ENCODE measurements at regions not wholly inside any gene's neighbourhood (a gene's known extent, or its start where the extent isn't known, plus 50 kb on each side); places are given as distances from the start of the nearest gene placed in this dataset.

DNA sequence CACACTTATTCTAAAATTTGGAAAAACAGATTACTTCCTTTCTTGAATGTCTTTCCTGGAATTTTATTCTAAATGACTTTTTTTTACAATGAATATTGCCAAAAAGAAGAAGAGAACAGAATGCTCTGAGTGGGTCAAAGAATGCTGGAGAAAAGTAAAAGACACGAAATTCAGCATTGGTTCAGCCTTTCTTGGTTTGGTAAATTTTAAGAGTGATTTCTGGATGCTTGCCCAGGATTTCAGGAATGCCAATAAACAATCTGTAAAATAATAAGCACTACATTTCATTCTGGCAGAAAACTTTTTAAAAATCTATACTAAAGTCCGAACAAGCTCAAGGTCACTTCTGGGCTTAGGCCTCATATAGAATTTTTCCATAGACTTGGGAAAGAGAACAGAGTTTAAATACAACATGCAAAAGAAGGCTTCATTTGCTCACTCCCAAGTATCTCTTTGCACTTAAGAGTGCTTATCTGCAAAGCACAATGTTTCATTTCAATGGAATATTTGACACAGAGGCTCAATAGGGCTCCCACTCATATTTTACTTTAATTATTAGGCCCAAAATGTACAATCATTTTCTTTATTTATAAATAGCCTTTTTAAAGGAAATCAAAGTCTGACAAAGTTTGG is 359.5 kb upstream of the ANKRD30A start:
- H3K9me3 ChIP-seq (replicated peaks in 1 of 2; ENCODE audit: control insufficient read depth in 1 of 2, insufficient read depth in 1 of 2, low read length in 2 of 2), result no peaks in the 10 kb centered on the region
- no peak overlapping the region for H3K27ac ChIP-seq (ENCODE audit: low read depth in 1 of 2, low read length in 2 of 2)
- no peaks in the 10 kb centered on the region for H3K4me1 ChIP-seq (ENCODE audit: control insufficient read depth in 1 of 2, insufficient read depth in 2 of 2, low read length in 2 of 2)
- no peak overlapping the region for H3K4me3 ChIP-seq (replicated peaks in 1 of 3; ENCODE audit: low read depth in 2 of 3, low read length in 3 of 3)
- no peak for TF ChIP-seq CTCF (IDR thresholded peaks at IDR 0.05)
- no peaks in the 10 kb centered on the region for H3K79me2 ChIP-seq (ENCODE audit: insufficient read depth, low read length)
- intact Hi-C loops (cut with micrococcal nuclease), result no loop called here
- no peaks in the 10 kb centered on the region for H3K27me3 ChIP-seq (ENCODE audit: control insufficient read depth in 2 of 2, insufficient read depth in 2 of 2, low read length in 2 of 2)
- no peaks in the 10 kb centered on the region for H4K20me1 ChIP-seq (ENCODE audit: insufficient read depth, low read length)
- H3K9ac ChIP-seq (ENCODE audit: insufficient read depth, low read length, poor library complexity, severe bottlenecking), result no peak overlapping the region
- Mint-ChIP-seq H3K27ac (no peak overlapping the region), H3K36me3 (no peaks in the 10 kb centered on the region), H3K4me1 (no peaks in the 10 kb centered on the region), H3K4me3 (no peak overlapping the region), H3K27me3 (ENCODE audit: low read depth in 3 of 3) (peaks cover 0 to 1% (median 0%) of the 10 kb centered on the region in 3 donors), H3K9me3 (peaks cover 0 to 8% (median 1%) of the 10 kb centered on the region in 7 donors)
- no peak for DNase-seq
- no peaks in the 10 kb centered on the region for H3K36me3 ChIP-seq (replicated peaks in 1 of 2; ENCODE audit: control insufficient read depth in 1 of 2, insufficient read depth in 2 of 2, low read length in 2 of 2)
- no peak overlapping the region for H2AFZ ChIP-seq (ENCODE audit: insufficient read depth, low read depth, low read length, poor library complexity, severe bottlenecking)
- WGBS (ENCODE audit: insufficient coverage), result no CpG with 5 or more reads among the region's 2 CpGs
- no peak overlapping the region for H3K4me2 ChIP-seq (replicated peaks; ENCODE audit: extremely low read depth, low read length, poor library complexity, severe bottlenecking)

- TF ChIP-seq CTCF (IDR thresholded peaks at IDR 0.05), result no peak
- H3K4me1 ChIP-seq (ENCODE audit: control insufficient read depth in 1 of 2, insufficient read depth in 2 of 2, low read length in 2 of 2), result no peaks in the 10 kb centered on the region
- Mint-ChIP-seq H3K4me1 (no peaks in the 10 kb centered on the region), H3K27ac (no peak overlapping the region), H3K4me3 (no peak overlapping the region), H3K27me3 (ENCODE audit: low read depth in 3 of 3) (peaks cover 0 to 1% (median under 1%) of the 10 kb centered on the region in 3 donors), H3K9me3 (peaks cover 0 to 9% (median 1%) of the 10 kb centered on the region in 7 donors), H3K36me3 (no peaks in the 10 kb centered on the region)
- no peak overlapping the region for H3K4me2 ChIP-seq (replicated peaks; ENCODE audit: extremely low read depth, low read length, poor library complexity, severe bottlenecking)
- intact Hi-C loops (cut with micrococcal nuclease), result no loop called here
- no peak overlapping the region for H2AFZ ChIP-seq (ENCODE audit: insufficient read depth, low read depth, low read length, poor library complexity, severe bottlenecking)
- H3K79me2 ChIP-seq (ENCODE audit: insufficient read depth, low read length), result no peaks in the 10 kb centered on the region
- no peak overlapping the region for H3K9ac ChIP-seq (ENCODE audit: insufficient read depth, low read length, poor library complexity, severe bottlenecking)
- WGBS (ENCODE audit: insufficient coverage), result 93% methylated on average over 2 of the region's 4 CpGs
- no peaks in the 10 kb centered on the region for H3K9me3 ChIP-seq (replicated peaks in 1 of 2; ENCODE audit: control insufficient read depth in 1 of 2, insufficient read depth in 1 of 2, low read length in 2 of 2)
- H3K27me3 ChIP-seq (ENCODE audit: control insufficient read depth in 2 of 2, insufficient read depth in 2 of 2, low read length in 2 of 2), result no peaks in the 10 kb centered on the region
- DNase-seq, result no peak
- no peak overlapping the region for H3K27ac ChIP-seq (ENCODE audit: low read depth in 1 of 2, low read length in 2 of 2)
- H4K20me1 ChIP-seq (ENCODE audit: insufficient read depth, low read length), result no peaks in the 10 kb centered on the region
- no peaks in the 10 kb centered on the region for H3K36me3 ChIP-seq (replicated peaks in 1 of 2; ENCODE audit: control insufficient read depth in 1 of 2, insufficient read depth in 2 of 2, low read length in 2 of 2)
- H3K4me3 ChIP-seq (replicated peaks in 1 of 3; ENCODE audit: low read depth in 2 of 3, low read length in 3 of 3), result no peak overlapping the region
Measured at GRCh38 chr10:36764823-36765222, 360.6 kb upstream of the ANKRD30A start.
